GM12878 (cell line): ENCODE measurements at regions not wholly inside any gene's neighbourhood (a gene's known extent, or its start where the extent isn't known, plus 50 kb on each side); places are given as distances from the start of the nearest gene placed in this dataset.

Source experiments
- ATAC-seq: fragments of 200-7000 bp; cut with Tn5 transposase; 3 replicates; pipeline ENCODE4 v1.9.1; 2020; ENCODE audit warnings: mild to moderate bottlenecking, moderate library complexity
- BruUV-seq: library from RNA; stranded (reverse); fragments of 400-500 nt; replicated peaks from 2 replicates; lab custom pipeline; 2021; lab: Mats Ljungman, UMichigan
- CTCF ChIA-PET: fragments of 300-600 bp; sonication (Branson Sonifier 250); formaldehyde crosslinking; extraction: SDS; loops from one replicate; lab custom pipeline; 2021; ENCODE audit warnings: inconsistent platforms; lab: Yijun Ruan, JAX
- POLR2A ChIA-PET: fragments of 350-600 bp; formaldehyde crosslinking; extraction: SDS; loops from one replicate; lab custom pipeline; 2021; ENCODE audit warnings: inconsistent platforms; lab: Charles Lee
- RAD21 ChIA-PET: fragments of 300-600 bp; sonication (Branson Sonifier 250); formaldehyde crosslinking; loops from one replicate; lab custom pipeline; 2023; ENCODE audit warnings: antibody characterized with exemption; ENCODE audit not compliant: unreplicated experiment; lab: Charles Lee
- SMC1A ChIA-PET: fragments of 300-600 bp; sonication (Branson Sonifier 250); formaldehyde crosslinking; loops from one replicate; lab custom pipeline; 2023; ENCODE audit not compliant: unreplicated experiment, uncharacterized antibody; lab: Charles Lee
- DNase-seq: peaks from one replicate; pipeline ENCODE4 v3.0.0-alpha.2; 2011; ENCODE audit warnings: low read depth, low spot score
- FAIRE-seq: peaks from 3 replicates; lab custom pipeline; 2011; peaks lifted over from hg19 to GRCh38; lab: Jason Lieb, UNC
- H2AFZ ChIP-seq: 2 replicates; pipeline ENCODE4 v1.6.0; 2011; ENCODE audit warnings: low read depth, low read length, control low read depth; ENCODE audit not compliant: control insufficient read depth
- H3K27ac ChIP-seq: 2 replicates; pipeline ENCODE4 v1.5.1; 2011; ENCODE audit warnings: control low read depth; ENCODE audit not compliant: control insufficient read depth, insufficient read depth
- H3K27me3 ChIP-seq, 2 experiments: replicated peaks in 1 of 2; 2 replicates each; pipeline versions ENCODE4 v1.6.0 to v1.6.1; 2011; ENCODE audit warnings: low read length in 1 of 2; ENCODE audit not compliant: control insufficient read depth in 2 of 2, insufficient read depth in 2 of 2
- H3K36me3 ChIP-seq, 2 experiments: 2 replicates each; pipeline ENCODE4 v1.5.1; 2011; ENCODE audit warnings: low read length in 1 of 2; ENCODE audit not compliant: control insufficient read depth in 2 of 2, insufficient read depth in 2 of 2
- H3K4me1 ChIP-seq: 2 replicates; pipeline ENCODE4 v1.6.1; 2011; ENCODE audit warnings: mild to moderate bottlenecking, low read length, moderate library complexity, mixed read lengths; ENCODE audit not compliant: control insufficient read depth, insufficient read depth
- H3K4me2 ChIP-seq: 2 replicates; pipeline ENCODE4 v1.6.0; 2011; ENCODE audit warnings: control low read depth; ENCODE audit not compliant: control insufficient read depth, insufficient read depth
- H3K4me3 ChIP-seq: fragments of 200-600 bp; sonication (generic); 2 replicates; pipeline ENCODE4 v1.5.1; 2016
- H3K79me2 ChIP-seq: 2 replicates; pipeline ENCODE4 v1.6.0; 2011; ENCODE audit warnings: low read length; ENCODE audit not compliant: control insufficient read depth, insufficient read depth
- H3K9ac ChIP-seq: 2 replicates; pipeline ENCODE4 v1.8.0; 2011; ENCODE audit warnings: low read length, control low read depth, mixed read lengths; ENCODE audit not compliant: control insufficient read depth, insufficient read depth
- H3K9me3 ChIP-seq: replicated peaks from 3 replicates; pipeline ENCODE4 v1.5.1; 2011; ENCODE audit warnings: mild to moderate bottlenecking, low read length; ENCODE audit not compliant: control insufficient read depth, insufficient read depth
- H4K20me1 ChIP-seq: 2 replicates; pipeline ENCODE4 v1.6.0; 2011; ENCODE audit not compliant: control insufficient read depth, insufficient read depth
- BCL11A ChIP-seq: IDR thresholded peaks from 2 replicates; pipeline ENCODE4 v1.6.1; 2011; ENCODE audit warnings: low read depth, low read length
- CBX5 ChIP-seq: sonication (generic); IDR thresholded peaks from 2 replicates; pipeline ENCODE4 v1.6.1; 2016; ENCODE audit warnings: low read depth, moderate library complexity, mild to moderate bottlenecking, inconsistent platforms
- ESRRA ChIP-seq: IDR thresholded peaks from 2 replicates; pipeline ENCODE4 v1.6.1; 2012; ENCODE audit warnings: mild to moderate bottlenecking, low read length, improper control_type of control experiment
- GATAD2B ChIP-seq: fragments of 450-650 bp; conservative IDR thresholded peaks from 2 replicates; pipeline ENCODE4 v1.6.1; 2017; ENCODE audit warnings: low read depth, mild to moderate bottlenecking, moderate library complexity
- IRF5 ChIP-seq: fragments of 450-650 bp; IDR thresholded peaks from 2 replicates; pipeline ENCODE4 v1.6.1; 2017; ENCODE audit warnings: borderline replicate concordance
- MAX ChIP-seq: IDR thresholded peaks from 2 replicates; pipeline ENCODE4 v1.6.1; 2012; ENCODE audit warnings: low read depth, low read length, improper control_type of control experiment
- MYB ChIP-seq: fragments of 150-350 bp; IDR thresholded peaks from 2 replicates; pipeline ENCODE4 v1.6.1; 2014; ENCODE audit warnings: mild to moderate bottlenecking, low read depth, low read length, borderline replicate concordance
- NBN ChIP-seq: fragments of 450-650 bp; IDR thresholded peaks from 2 replicates; pipeline ENCODE4 v1.6.1; 2016
- RUNX3 ChIP-seq: IDR thresholded peaks from 2 replicates; pipeline ENCODE4 v1.6.1; 2012; ENCODE audit warnings: low read length, inconsistent platforms
- USF2 ChIP-seq: IDR thresholded peaks from 2 replicates; pipeline ENCODE4 v1.6.1; 2011; ENCODE audit warnings: low read depth, low read length, improper control_type of control experiment, borderline replicate concordance
- WGBS: methylation state at CpG from one replicate; pipeline ENCODE4 v1.1.6; 2016; ENCODE audit warnings: low lambda C conversion rate; ENCODE audit not compliant: insufficient replicate concordance, insufficient coverage; ENCODE audit errors: missing lambda C conversion rate; 5-methylcytosine and 5-hydroxymethylcytosine counted together
- in situ Hi-C: fragments of 300-500 bp; cut with MboI; formaldehyde crosslinking; loops from 9 replicates; pipeline ENCODE4 v1.14.3; 2018; ENCODE audit warnings: mixed read lengths
- intact Hi-C: fragments of 100-400 bp; cut with micrococcal nuclease; formaldehyde crosslinking; loops from one replicate; pipeline ENCODE4 v1.14.2; 2022; ENCODE audit not compliant: unreplicated experiment

- Histone ChIP-seq H3K4me1 (peaks cover 23% of the 10 kb centered on the region), H3K36me3 (no peaks in the 10 kb centered on the region; a peak in 1 of 4 replicates), H3K27me3 (peaks cover 7 to 12% of the 10 kb centered on the region in 2 experiments; a peak in 3 of 4 replicates), H3K4me3 (no peak overlapping the region), H3K79me2 (no peaks in the 10 kb centered on the region), H4K20me1 (no peaks in the 10 kb centered on the region), H3K4me2 (peak overlapping the region; percentile 42; the same call in 1 of the 2 replicates), H3K9me3 (no peaks in the 10 kb centered on the region; the same call in 2 of the 3 replicates), H2AFZ (no peak overlapping the region), H3K9ac (no peak overlapping the region), H3K27ac (no peak overlapping the region)
- ATAC-seq (no peak), DNase-seq (no peak), FAIRE-seq (no peak)
- BruUV-seq: TSS peak; percentile 70
- ChIA-PET RAD21 (no interaction called here), POLR2A (interaction anchor here (0.6 kb wide), 1 partner anchor 11 kb away, joined by 3 read pairs; no protein-coding TSS in a partner anchor), CTCF (no interaction called here), SMC1A (no interaction called here)
- WGBS: 77% methylated on average over 17 of the region's 17 CpGs
- no peak for TF ChIP-seq RUNX3
- no peak for TF ChIP-seq CBX5
- no peak for TF ChIP-seq GATAD2B
- no peak for TF ChIP-seq NBN
- no peak for TF ChIP-seq ESRRA
- TF ChIP-seq BCL11A: no peak
- TF ChIP-seq IRF5: no peak
- TF ChIP-seq MYB: no peak
- no peak for TF ChIP-seq MAX
- TF ChIP-seq USF2: no peak
- in situ Hi-C loops (no loop called here), intact Hi-C loops (no loop called here)
Measured at GRCh38 chr17:64781810-64782555, 119.9 kb upstream of the SMURF2 start.
